T-helper 1 cell treated with Interleukin-12 subunit alpha and Interleukin-12 subunit beta and Interleukin-4 antibody, amounts not matched to agents 30 ng/mL and 1 ng/mL, for 36 hours (primary cell): ENCODE measurements at regions not wholly inside any gene's neighbourhood (a gene's known extent, or its start where the extent isn't known, plus 50 kb on each side); places are given as distances from the start of the nearest gene placed in this dataset.

ENCODE experiments used
- intact Hi-C: fragments of 100-400 bp; cut with micrococcal nuclease; formaldehyde crosslinking; loops from one replicate; pipeline ENCODE4 v1.15.1; 2024

DNA sequence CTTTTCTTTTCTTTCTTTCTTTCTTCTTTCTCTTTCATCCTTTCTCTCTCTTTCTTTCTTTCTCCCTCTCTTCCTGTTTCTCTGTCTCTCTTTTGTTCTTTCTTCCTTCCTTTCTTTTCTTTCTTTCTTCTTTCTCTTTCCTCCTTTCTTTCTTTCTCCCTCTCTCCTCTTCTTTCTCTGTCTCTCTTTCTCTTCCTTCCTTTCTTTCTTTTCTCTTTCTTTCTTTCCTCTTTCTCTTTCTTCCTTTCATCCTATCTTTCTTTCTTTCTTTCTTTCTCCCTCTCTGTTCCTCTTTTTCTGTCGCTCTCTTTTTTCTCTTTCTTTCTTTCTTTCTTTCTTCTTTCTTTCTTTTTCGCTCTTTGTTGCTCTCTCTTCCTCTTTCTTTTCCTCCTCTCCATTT is 1149.2 kb upstream of the AUTS2 start:
- intact Hi-C loops = no loop called here

- intact Hi-C loops = no loop called here
Measured at GRCh38 chr7:68449816-68450215, 1148.5 kb upstream of the AUTS2 start.

GRCh38 chr7:68454931-68455330 is 1143.3 kb upstream of the AUTS2 start:
- intact Hi-C loops = no loop called here

- intact Hi-C loops = no loop called here
Measured at GRCh38 chr7:68456469-68456868, 1141.8 kb upstream of the AUTS2 start.

DNA sequence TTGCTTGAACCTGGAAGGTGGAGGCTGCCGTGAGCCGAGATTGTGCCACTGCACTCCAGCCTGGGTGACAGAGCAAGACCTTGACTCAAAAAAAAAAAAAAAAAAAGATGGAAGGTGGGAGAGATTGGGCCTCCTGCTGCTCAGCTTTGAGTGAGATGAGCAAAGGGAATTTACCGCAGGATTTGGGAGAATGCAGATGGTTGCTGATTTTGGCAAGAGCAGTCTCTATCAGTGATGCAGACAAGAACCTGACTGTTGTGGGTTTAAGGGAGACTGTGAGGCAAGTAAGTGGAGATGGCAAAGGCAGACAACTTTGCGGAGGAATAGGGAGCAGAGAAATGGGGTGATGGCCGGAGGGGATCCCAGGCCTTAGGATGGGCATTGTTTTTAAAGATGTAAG is 1140.8 kb upstream of the AUTS2 start:
- intact Hi-C loops = no loop called here

- intact Hi-C loops = no loop called here
Measured at GRCh38 chr7:68458010-68458908, 1140.0 kb upstream of the AUTS2 start.

- intact Hi-C loops = no loop called here
Measured at GRCh38 chr7:68461430-68461829, 1136.8 kb upstream of the AUTS2 start.

DNA sequence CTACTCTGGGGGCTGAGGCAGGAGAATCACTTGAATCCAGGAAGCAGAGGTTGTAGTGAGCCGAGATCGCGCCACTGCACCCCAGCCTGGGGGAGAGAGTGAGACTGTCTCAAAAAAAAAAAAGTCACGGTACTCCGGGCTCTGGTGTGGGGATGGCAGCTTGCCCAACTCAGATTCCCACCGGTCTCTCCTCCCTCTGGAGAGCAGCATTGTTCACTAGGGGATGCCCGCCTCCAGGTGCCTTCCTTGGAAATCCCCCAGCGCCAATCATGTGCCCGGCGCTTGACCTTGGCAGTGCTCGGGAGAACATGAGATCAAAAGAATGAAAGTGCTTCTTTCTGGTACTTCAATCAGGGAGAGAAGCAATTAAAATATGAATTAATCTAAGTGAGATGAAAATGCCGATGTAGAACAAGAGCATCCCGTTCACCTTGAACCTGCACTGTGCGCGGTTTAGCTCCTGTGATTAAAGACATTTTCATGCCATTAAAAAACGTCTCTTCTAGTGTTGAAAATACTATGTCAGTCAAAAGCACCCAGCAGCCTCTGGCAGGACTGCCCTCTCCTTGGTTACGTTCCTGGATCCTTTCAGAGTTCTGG is 1127.3 kb upstream of the AUTS2 start:
- intact Hi-C loops = no loop called here

DNA sequence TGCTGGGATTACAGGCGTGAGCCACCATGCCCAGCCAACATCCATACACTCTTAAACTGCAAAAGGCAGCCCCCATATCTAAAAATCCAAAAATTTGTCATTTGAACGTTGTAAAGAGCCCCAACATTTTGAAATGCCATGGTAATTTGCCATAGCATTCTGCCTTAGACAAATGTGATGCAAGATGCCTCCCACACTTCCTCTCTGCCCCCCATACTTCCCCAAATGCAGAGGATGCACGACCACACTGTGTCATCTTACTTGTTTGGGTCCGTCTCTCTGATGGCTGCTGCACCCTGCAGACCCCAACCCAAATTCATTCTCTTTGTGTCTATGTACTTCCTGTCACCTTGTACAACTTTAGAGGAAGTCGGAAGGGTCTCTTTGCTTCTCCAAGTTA is 1125.6 kb upstream of the AUTS2 start:
- intact Hi-C loops = no loop called here

- intact Hi-C loops = no loop called here
Measured at GRCh38 chr7:68474661-68475216, 1123.5 kb upstream of the AUTS2 start.

GRCh38 chr7:68476966-68477365 is 1121.3 kb upstream of the AUTS2 start:
- intact Hi-C loops = no loop called here

DNA sequence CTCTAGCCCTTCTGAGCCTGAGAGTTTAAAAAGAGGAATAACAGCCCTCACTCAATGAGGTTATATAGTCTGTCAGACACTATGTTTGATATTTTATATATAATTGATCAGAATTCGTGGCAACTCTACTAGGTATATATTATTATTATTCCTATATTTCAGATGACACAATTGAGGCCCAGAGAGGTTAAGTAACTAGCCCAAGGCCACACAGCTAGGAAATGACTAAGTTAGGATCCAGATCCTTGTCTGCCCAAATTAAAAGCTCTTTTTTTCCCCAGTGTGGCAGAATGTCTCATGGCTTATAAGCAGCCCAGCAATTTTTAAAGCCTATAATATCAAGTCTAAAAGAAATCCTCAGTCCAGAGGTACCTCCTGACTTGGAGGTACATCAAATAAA is 1119.9 kb upstream of the AUTS2 start:
- intact Hi-C loops = no loop called here

DNA sequence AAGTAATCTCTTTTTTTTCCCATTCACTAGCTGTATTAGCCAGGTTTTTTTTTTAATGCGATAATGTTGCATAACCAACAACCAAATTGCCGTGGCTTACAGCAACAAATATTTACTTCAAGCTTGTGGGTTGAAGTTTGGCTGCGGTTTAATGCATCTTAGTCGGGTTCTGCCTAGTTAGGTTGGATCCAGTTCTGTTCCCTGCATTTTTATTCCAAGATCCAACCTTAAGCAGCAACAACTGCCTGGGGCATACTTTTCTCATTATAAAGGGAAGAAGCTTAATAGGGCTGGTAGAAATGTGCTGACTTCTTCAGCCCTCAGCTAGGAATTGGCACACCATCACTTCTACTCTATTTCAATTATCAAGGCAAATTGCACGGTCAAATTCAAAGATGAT is 1115.5 kb upstream of the AUTS2 start:
- intact Hi-C loops = no loop called here

- intact Hi-C loops = no loop called here
Measured at GRCh38 chr7:68484731-68485130, 1113.5 kb upstream of the AUTS2 start.

DNA sequence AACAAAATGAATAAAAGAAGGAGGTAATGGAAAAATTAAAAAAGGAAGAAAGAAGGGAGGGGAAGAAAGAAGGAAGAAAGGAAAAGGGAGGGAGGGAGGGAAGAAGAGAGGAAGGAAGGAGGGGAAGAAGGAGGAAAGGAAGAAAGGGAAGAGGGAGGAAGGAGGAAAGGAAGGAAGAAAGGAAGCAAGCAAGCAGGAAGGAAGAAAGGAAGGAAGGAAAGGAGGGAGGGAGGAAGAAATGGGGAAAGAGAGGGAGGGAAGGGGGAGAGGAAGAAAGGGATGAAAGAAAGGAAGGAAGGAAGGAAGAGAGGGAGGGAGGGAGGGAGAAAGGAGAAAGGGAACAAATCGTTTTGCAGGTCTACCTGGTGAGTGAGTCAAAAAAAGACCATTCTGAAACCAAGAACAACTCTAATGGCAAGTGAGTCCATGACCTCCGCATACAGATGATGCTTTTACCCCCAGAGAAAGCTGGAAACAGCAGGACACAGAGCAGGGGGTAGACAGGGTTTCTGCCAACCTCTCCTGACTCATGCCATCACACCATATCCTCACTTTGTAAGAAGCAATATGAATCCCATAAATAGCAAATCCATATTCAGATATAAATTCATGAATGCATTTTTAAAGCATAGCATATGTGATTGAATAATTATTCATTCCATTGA is 1112.9 kb upstream of the AUTS2 start:
- intact Hi-C loops = no loop called here

- intact Hi-C loops = no loop called here
Measured at GRCh38 chr7:68488341-68489060, 1109.8 kb upstream of the AUTS2 start.

- intact Hi-C loops = no loop called here
Measured at GRCh38 chr7:68491523-68492358, 1106.5 kb upstream of the AUTS2 start.

DNA sequence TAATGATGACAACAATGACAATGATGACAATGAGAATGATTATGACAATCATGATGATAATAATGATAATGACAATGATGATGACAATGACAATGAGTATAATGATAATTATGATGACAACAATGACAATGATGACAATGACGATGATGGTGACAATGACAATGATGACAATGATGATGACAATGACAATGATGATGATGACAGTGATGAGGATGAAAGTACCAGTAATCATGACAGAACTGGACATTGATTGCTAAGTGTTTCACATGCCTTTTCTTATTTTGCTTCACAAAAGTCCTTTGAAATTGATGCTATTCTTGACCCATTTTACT is 1106.0 kb upstream of the AUTS2 start:
- intact Hi-C loops = no loop called here

GRCh38 chr7:68503400-68503799 is 1094.9 kb upstream of the AUTS2 start:
- intact Hi-C loops = no loop called here

GRCh38 chr7:68504716-68505115 is 1093.6 kb upstream of the AUTS2 start:
- intact Hi-C loops = no loop called here

GRCh38 chr7:68505721-68506120 is 1092.6 kb upstream of the AUTS2 start:
- intact Hi-C loops = no loop called here
